ENCODE measurements at regions not wholly inside any gene's neighbourhood (a gene's known extent, or its start where the extent isn't known, plus 50 kb on each side); places are given as distances from the start of the nearest gene placed in this dataset.
"Not testable (repeated sequence)": the region's sequence is repeated elsewhere in the genome, so short reads cannot be mapped to it uniquely, and the experiment has no call there.

GRCh38 chr21:10270211-10270610 is 251.2 kb upstream of the TPTE start:
- H3K27ac ChIP-seq; H3K4me2 ChIP-seq; H3K4me3 ChIP-seq; H3K27me3 ChIP-seq (ENCODE audit: insufficient read depth, low read depth); H3K79me2 ChIP-seq (ENCODE audit: low read depth); H2AFZ ChIP-seq; POLR2A ChIA-PET (ENCODE audit: unreplicated experiment); H3K9me3 ChIP-seq (ENCODE audit: insufficient read depth, low read depth); H3F3A ChIP-seq (ENCODE audit: insufficient read depth, low read depth); intact Hi-C loops (cut with micrococcal nuclease; ENCODE audit: unreplicated experiment); H4K20me1 ChIP-seq (ENCODE audit: insufficient read depth); CTCF ChIA-PET; H3K9me2 ChIP-seq (ENCODE audit: insufficient read depth); H3K36me3 ChIP-seq (ENCODE audit: low read depth); H3K4me1 ChIP-seq (replicated peaks; ENCODE audit: insufficient read depth); BruUV-seq (replicated peaks); DNase-seq: not testable (repeated sequence)

GRCh38 chr21:10271666-10272207 is 249.6 kb upstream of the TPTE start:
- BruUV-seq (replicated peaks); H4K20me1 ChIP-seq (ENCODE audit: insufficient read depth); H3K4me2 ChIP-seq; H3K27me3 ChIP-seq (ENCODE audit: insufficient read depth, low read depth); H2AFZ ChIP-seq; H3F3A ChIP-seq (ENCODE audit: insufficient read depth, low read depth); H3K9me2 ChIP-seq (ENCODE audit: insufficient read depth); H3K4me1 ChIP-seq (replicated peaks; ENCODE audit: insufficient read depth); DNase-seq; H3K79me2 ChIP-seq (ENCODE audit: low read depth); H3K27ac ChIP-seq; intact Hi-C loops (cut with micrococcal nuclease; ENCODE audit: unreplicated experiment); H3K4me3 ChIP-seq; H3K9me3 ChIP-seq (ENCODE audit: insufficient read depth, low read depth); H3K36me3 ChIP-seq (ENCODE audit: low read depth); POLR2A ChIA-PET (ENCODE audit: unreplicated experiment); CTCF ChIA-PET: not testable (repeated sequence)

GRCh38 chr21:10272216-10272615 is 249.2 kb upstream of the TPTE start:
- no peak overlapping the region for H3K27ac ChIP-seq
- no peak for DNase-seq
- BruUV-seq (replicated peaks): no TSS peak
- no peak overlapping the region for H3K4me3 ChIP-seq
- TF ChIP-seq CTCF (conservative IDR thresholded peaks at IDR 0.05) (no peak), EZH2 (IDR thresholded peaks at IDR 0.05; ENCODE audit: low read depth) (no peak)
- H2AFZ ChIP-seq: no peak overlapping the region
- H3K4me1 ChIP-seq (replicated peaks; ENCODE audit: insufficient read depth): no peaks in the 10 kb centered on the region
- H3K9me2 ChIP-seq (ENCODE audit: insufficient read depth): no peaks in the 10 kb centered on the region
- CTCF ChIA-PET: no interaction called here
- H3K27me3 ChIP-seq (ENCODE audit: insufficient read depth, low read depth): no peaks in the 10 kb centered on the region
- no peaks in the 10 kb centered on the region for H4K20me1 ChIP-seq (ENCODE audit: insufficient read depth)
- POLR2A ChIA-PET (ENCODE audit: unreplicated experiment): no interaction called here
- H3K4me2 ChIP-seq: no peak overlapping the region
- no peaks in the 10 kb centered on the region for H3F3A ChIP-seq (ENCODE audit: insufficient read depth, low read depth)
- H3K9me3 ChIP-seq (ENCODE audit: insufficient read depth, low read depth): no peaks in the 10 kb centered on the region
- H3K36me3 ChIP-seq (ENCODE audit: low read depth): no peaks in the 10 kb centered on the region
- intact Hi-C loops (cut with micrococcal nuclease; ENCODE audit: unreplicated experiment): no loop called here
- no peaks in the 10 kb centered on the region for H3K79me2 ChIP-seq (ENCODE audit: low read depth)

- Histone ChIP-seq H3K79me2 (ENCODE audit: low read depth) (no peaks in the 10 kb centered on the region), H3K27me3 (ENCODE audit: insufficient read depth, low read depth) (no peaks in the 10 kb centered on the region), H3K4me3 (no peak overlapping the region), H3K4me2 (no peak overlapping the region), H3K27ac (no peak overlapping the region), H3K4me1 (replicated peaks; ENCODE audit: insufficient read depth) (no peaks in the 10 kb centered on the region), H3K9me2 (ENCODE audit: insufficient read depth) (no peaks in the 10 kb centered on the region), H2AFZ (no peak overlapping the region), H4K20me1 (ENCODE audit: insufficient read depth) (no peaks in the 10 kb centered on the region), H3K9me3 (ENCODE audit: insufficient read depth, low read depth) (no peaks in the 10 kb centered on the region), H3K36me3 (ENCODE audit: low read depth) (no peaks in the 10 kb centered on the region), H3F3A (ENCODE audit: insufficient read depth, low read depth) (no peaks in the 10 kb centered on the region)
- no TSS peak for BruUV-seq (replicated peaks)
- ChIA-PET CTCF (no interaction called here), POLR2A (ENCODE audit: unreplicated experiment) (no interaction called here)
- no peak for TF ChIP-seq EZH2 (IDR thresholded peaks at IDR 0.05; ENCODE audit: low read depth)
- no peak for TF ChIP-seq CTCF (conservative IDR thresholded peaks at IDR 0.05)
- intact Hi-C loops (cut with micrococcal nuclease; ENCODE audit: unreplicated experiment): no loop called here
- DNase-seq: no peak
Measured at GRCh38 chr21:10273196-10273595, 248.2 kb upstream of the TPTE start.

GRCh38 chr21:10273794-10274338 is 247.5 kb upstream of the TPTE start:
- intact Hi-C loops (cut with micrococcal nuclease; ENCODE audit: unreplicated experiment); H2AFZ ChIP-seq: not testable (repeated sequence)
- peak in 1 of 2 experiments; percentile 32 for DNase-seq

More at GRCh38 chr21:10273794-10274338, 247.5 kb upstream of the TPTE start:
- H3K4me1 ChIP-seq (replicated peaks; ENCODE audit: insufficient read depth); H3K4me2 ChIP-seq; H3K9me3 ChIP-seq (ENCODE audit: insufficient read depth, low read depth); BruUV-seq (replicated peaks); CTCF ChIA-PET; H3K9me2 ChIP-seq (ENCODE audit: insufficient read depth); H3F3A ChIP-seq (ENCODE audit: insufficient read depth, low read depth); H3K27me3 ChIP-seq (ENCODE audit: insufficient read depth, low read depth); H3K36me3 ChIP-seq (ENCODE audit: low read depth); H3K4me3 ChIP-seq; H3K79me2 ChIP-seq (ENCODE audit: low read depth); H4K20me1 ChIP-seq (ENCODE audit: insufficient read depth); H3K27ac ChIP-seq; POLR2A ChIA-PET (ENCODE audit: unreplicated experiment): not testable (repeated sequence)
